Fibroblast of the aortic adventitia (primary cell): ENCODE measurements at regions not wholly inside any gene's neighbourhood (a gene's known extent, or its start where the extent isn't known, plus 50 kb on each side); places are given as distances from the start of the nearest gene placed in this dataset.

Experiments used
- DNase-seq: peaks from one replicate; pipeline ENCODE4 v3.0.0-alpha.2; 2010; ENCODE audit warnings: low read depth
- H3K4me3 ChIP-seq: 2 replicates; pipeline ENCODE4 v1.5.1; 2011; ENCODE audit warnings: low read depth, mild to moderate bottlenecking, control low read depth, low read length, moderate library complexity
- CTCF ChIP-seq: IDR thresholded peaks from 2 replicates; pipeline ENCODE4 v1.5.1; 2011; ENCODE audit warnings: mild to moderate bottlenecking, low read length, control low read depth, inconsistent platforms; ENCODE audit not compliant: insufficient read depth

- DNase-seq, result no peak
- TF ChIP-seq CTCF, result no peak
- no peak overlapping the region for H3K4me3 ChIP-seq
Observed at GRCh38 chr3:181076558-181076957, 87.0 kb upstream of the DNAJC19 start.

GRCh38 chr3:181075098-181075497, 85.6 kb upstream of the DNAJC19 start:
- TF ChIP-seq CTCF, result no peak
- DNase-seq, result no peak
- no peak overlapping the region for H3K4me3 ChIP-seq

GRCh38 chr3:181066143-181067087, 76.9 kb upstream of the DNAJC19 start:
- no peak for TF ChIP-seq CTCF
- no peak overlapping the region for H3K4me3 ChIP-seq
- no peak for DNase-seq

- H3K4me3 ChIP-seq, result no peak overlapping the region
- no peak for TF ChIP-seq CTCF
- no peak for DNase-seq
Observed at GRCh38 chr3:181056136-181056732, 66.7 kb upstream of the DNAJC19 start.

- no peak for TF ChIP-seq CTCF
- no peak overlapping the region for H3K4me3 ChIP-seq
- DNase-seq, result no peak
Observed at GRCh38 chr3:181054538-181054937, 65.0 kb upstream of the DNAJC19 start.

- H3K4me3 ChIP-seq, result no peak overlapping the region
- no peak for DNase-seq
- no peak for TF ChIP-seq CTCF
Observed at GRCh38 chr3:181052256-181052655, 62.7 kb upstream of the DNAJC19 start.
